GM23338 (cell line): ENCODE measurements at regions not wholly inside any gene's neighbourhood (a gene's known extent, or its start where the extent isn't known, plus 50 kb on each side); places are given as distances from the start of the nearest gene placed in this dataset.

Experiments
- ATAC-seq: fragments of 200-7000 bp; cut with Tn5 transposase; 3 replicates; pipeline ENCODE4 v1.9.1; 2020
- DNase-seq: peaks from one replicate; pipeline ENCODE4 v3.0.0-alpha.2; 2015; ENCODE audit warnings: low spot score
- H2AFZ ChIP-seq: fragments of 200-600 bp; sonication (generic); 2 replicates; pipeline ENCODE4 v1.8.0; 2016; ENCODE audit warnings: antibody characterized with exemption, mild to moderate bottlenecking, moderate library complexity
- H3F3A ChIP-seq: fragments of 200-600 bp; sonication (generic); replicated peaks from 2 replicates; pipeline ENCODE4 v1.8.0; 2017; ENCODE audit warnings: antibody characterized with exemption, mixed run types, low read depth
- H3K27ac ChIP-seq: fragments of 200-600 bp; sonication (generic); 2 replicates; pipeline ENCODE4 v1.6.1; 2016; ENCODE audit warnings: low read depth
- H3K27me3 ChIP-seq: fragments of 200-600 bp; sonication (generic); 2 replicates; pipeline ENCODE4 v1.8.0; 2016; ENCODE audit warnings: mild to moderate bottlenecking, mixed run types, moderate library complexity; ENCODE audit not compliant: insufficient read depth
- H3K36me3 ChIP-seq: fragments of 200-600 bp; sonication (generic); 2 replicates; pipeline ENCODE4 v1.8.0; 2016; ENCODE audit warnings: mild to moderate bottlenecking; ENCODE audit not compliant: insufficient read depth
- H3K4me1 ChIP-seq: fragments of 200-600 bp; sonication (generic); 2 replicates; pipeline ENCODE4 v1.8.0; 2016; ENCODE audit warnings: mild to moderate bottlenecking, moderate library complexity; ENCODE audit not compliant: insufficient read depth
- H3K4me2 ChIP-seq: fragments of 200-600 bp; sonication (generic); 2 replicates; pipeline ENCODE4 v1.7.1; 2017; ENCODE audit warnings: mixed run types
- H3K4me3 ChIP-seq: fragments of 200-600 bp; sonication (generic); 2 replicates; pipeline ENCODE4 v1.6.1; 2016; ENCODE audit warnings: mixed run types
- H3K79me2 ChIP-seq: fragments of 200-600 bp; sonication (generic); replicated peaks from 2 replicates; pipeline ENCODE4 v1.8.0; 2017; ENCODE audit warnings: mild to moderate bottlenecking; ENCODE audit not compliant: insufficient read depth
- H3K9me2 ChIP-seq: fragments of 200-600 bp; sonication (generic); 2 replicates; pipeline ENCODE4 v1.8.0; 2017; ENCODE audit not compliant: insufficient read depth
- H4K20me1 ChIP-seq: fragments of 200-600 bp; sonication (generic); replicated peaks from 2 replicates; pipeline ENCODE4 v1.8.0; 2017; ENCODE audit warnings: mild to moderate bottlenecking; ENCODE audit not compliant: insufficient read depth
- H3K27ac Mint-ChIP-seq: 2 replicates; pipeline ENCODE4 v1.8.0; 2020; ENCODE audit warnings: inconsistent platforms, mild to moderate bottlenecking, moderate library complexity, mixed read lengths
- H3K27me3 Mint-ChIP-seq: 3 replicates; pipeline ENCODE4 v1.8.0; 2022; ENCODE audit warnings: low read depth, mild to moderate bottlenecking, moderate library complexity, mixed read lengths, inconsistent platforms; ENCODE audit not compliant: insufficient read depth, poor library complexity
- H3K36me3 Mint-ChIP-seq: 3 replicates; pipeline ENCODE4 v1.8.0; 2021; ENCODE audit warnings: low read depth, mild to moderate bottlenecking, inconsistent platforms, moderate library complexity, mixed read lengths
- H3K4me1 Mint-ChIP-seq: 3 replicates; pipeline ENCODE4 v1.8.0; 2020; ENCODE audit warnings: mild to moderate bottlenecking, inconsistent platforms, mixed read lengths
- H3K4me3 Mint-ChIP-seq: 3 replicates; pipeline ENCODE4 v1.8.0; 2021; ENCODE audit warnings: moderate library complexity, mild to moderate bottlenecking, inconsistent platforms, mixed read lengths
- H3K9me3 Mint-ChIP-seq: 3 replicates; pipeline ENCODE4 v1.8.0; 2020; ENCODE audit warnings: moderate library complexity, mild to moderate bottlenecking, inconsistent platforms, mixed read lengths
- CREB1 ChIP-seq: fragments of 250-450 bp; sonication (Bioruptor Pico); IDR thresholded peaks from 2 replicates; pipeline ENCODE4 v1.5.0; 2020; ENCODE audit warnings: low read depth, mild to moderate bottlenecking, moderate library complexity
- CTCF ChIP-seq, 2 experiments: fragments of 200-600 bp in 1 of 2; sonication (generic) in 1 of 2; conservative IDR thresholded peaks; 2 replicates each; pipeline versions ENCODE4 v1.5.1 to v1.6.1; 2016 to 2017; ENCODE audit warnings: antibody characterized with exemption in 2 of 2, low read depth in 2 of 2, mild to moderate bottlenecking in 2 of 2, moderate library complexity in 1 of 2
- EZH2 ChIP-seq: fragments of 200-600 bp; sonication (generic); IDR thresholded peaks from one replicate; pipeline ENCODE4 v1.8.0; 2017; ENCODE audit warnings: antibody characterized with exemption, mild to moderate bottlenecking, low read depth; ENCODE audit not compliant: unreplicated experiment
- EZH2phosphoT487 ChIP-seq: fragments of 200-600 bp; sonication (generic); IDR thresholded peaks from one replicate; pipeline ENCODE4 v1.8.1; 2018; ENCODE audit warnings: antibody characterized with exemption; ENCODE audit not compliant: unreplicated experiment
- JUNB ChIP-seq: IDR thresholded peaks from one replicate; pipeline ENCODE4 v1.6.1; 2016; ENCODE audit warnings: antibody characterized with exemption; ENCODE audit not compliant: unreplicated experiment
- NANOG ChIP-seq: IDR thresholded peaks from 2 replicates; pipeline ENCODE4 v1.6.1; 2016; ENCODE audit warnings: antibody characterized with exemption, borderline replicate concordance
- STAT1 ChIP-seq: IDR thresholded peaks from one replicate; pipeline ENCODE4 v1.6.1; 2016; ENCODE audit warnings: antibody characterized with exemption; ENCODE audit not compliant: unreplicated experiment
- ZNF114 ChIP-seq: fragments of 250-450 bp; sonication (Bioruptor Pico); IDR thresholded peaks from 2 replicates; pipeline ENCODE4 v1.5.0; 2020; ENCODE audit warnings: mild to moderate bottlenecking, moderate library complexity
- ZNF331 ChIP-seq: fragments of 250-450 bp; sonication (Bioruptor Pico); IDR thresholded peaks from 2 replicates; pipeline ENCODE4 v1.5.0; 2020; ENCODE audit warnings: low read depth, mild to moderate bottlenecking, moderate library complexity
- ZNF462 ChIP-seq: fragments of 250-450 bp; sonication (Bioruptor Pico); IDR thresholded peaks from 2 replicates; pipeline ENCODE4 v1.5.0; 2020; ENCODE audit warnings: mild to moderate bottlenecking, moderate library complexity

- H3K79me2 ChIP-seq, result no peaks in the 10 kb centered on the region
- no peak overlapping the region for H3K27ac Mint-ChIP-seq
- H3K9me3 Mint-ChIP-seq, result no peaks in the 10 kb centered on the region
- no peak for TF ChIP-seq ZNF331 (CRISPR knock-in tag)
- H3K4me1 ChIP-seq, result no peaks in the 10 kb centered on the region
- DNase-seq, result no peak
- ATAC-seq, result no peak
- H3K9me2 ChIP-seq, result peaks cover 18% of the 10 kb centered on the region; the same call in 1 of the 2 replicates
- no peak overlapping the region for H3K4me3 ChIP-seq
- H3K36me3 Mint-ChIP-seq, result no peaks in the 10 kb centered on the region
- no peaks in the 10 kb centered on the region for H3K36me3 ChIP-seq
- no peak overlapping the region for H3K27ac ChIP-seq
- H3K4me2 ChIP-seq, result no peak overlapping the region
- H4K20me1 ChIP-seq, result no peaks in the 10 kb centered on the region
- no peak overlapping the region for H2AFZ ChIP-seq
- no peaks in the 10 kb centered on the region for H3F3A ChIP-seq
- H3K4me3 Mint-ChIP-seq, result no peak overlapping the region
- H3K27me3 Mint-ChIP-seq, result no peaks in the 10 kb centered on the region
- H3K27me3 ChIP-seq, result no peaks in the 10 kb centered on the region
- H3K4me1 Mint-ChIP-seq, result no peaks in the 10 kb centered on the region
Observed at GRCh38 chr12:105911966-105912365, 226.8 kb downstream of the NUAK1 start.

GRCh38 chr12:105912882-105913678 is 225.7 kb downstream of the NUAK1 start:
- no peaks in the 10 kb centered on the region for H3K36me3 Mint-ChIP-seq
- Histone ChIP-seq H3K4me2 (no peak overlapping the region), H3K27me3 (no peaks in the 10 kb centered on the region), H2AFZ (no peak overlapping the region), H4K20me1 (no peaks in the 10 kb centered on the region), H3K4me1 (no peaks in the 10 kb centered on the region), H3K27ac (no peak overlapping the region), H3K36me3 (no peaks in the 10 kb centered on the region), H3K9me2 (peaks cover 18% of the 10 kb centered on the region; the same call in 1 of the 2 replicates), H3K79me2 (no peaks in the 10 kb centered on the region), H3F3A (no peaks in the 10 kb centered on the region), H3K4me3 (no peak overlapping the region)
- DNase-seq, result no peak
- no peak overlapping the region for H3K27ac Mint-ChIP-seq
- no peak for ATAC-seq
- H3K4me1 Mint-ChIP-seq, result no peaks in the 10 kb centered on the region
- no peaks in the 10 kb centered on the region for H3K27me3 Mint-ChIP-seq
- no peak overlapping the region for H3K4me3 Mint-ChIP-seq
- no peaks in the 10 kb centered on the region for H3K9me3 Mint-ChIP-seq
- TF ChIP-seq ZNF462 (CRISPR knock-in tag) (no peak), CTCF (conservative IDR thresholded peaks at IDR 0.05; ENCODE audit: low read depth in 2 of 2) (no peak), JUNB (no peak), EZH2 (no peak), ZNF114 (CRISPR knock-in tag) (no peak), EZH2phosphoT487 (no peak), CREB1 (CRISPR knock-in tag) (no peak), NANOG (no peak), STAT1 (no peak)
